ENCODE measurements at regions not wholly inside any gene's neighbourhood (a gene's known extent, or its start where the extent isn't known, plus 50 kb on each side); places are given as distances from the start of the nearest gene placed in this dataset.

DNA sequence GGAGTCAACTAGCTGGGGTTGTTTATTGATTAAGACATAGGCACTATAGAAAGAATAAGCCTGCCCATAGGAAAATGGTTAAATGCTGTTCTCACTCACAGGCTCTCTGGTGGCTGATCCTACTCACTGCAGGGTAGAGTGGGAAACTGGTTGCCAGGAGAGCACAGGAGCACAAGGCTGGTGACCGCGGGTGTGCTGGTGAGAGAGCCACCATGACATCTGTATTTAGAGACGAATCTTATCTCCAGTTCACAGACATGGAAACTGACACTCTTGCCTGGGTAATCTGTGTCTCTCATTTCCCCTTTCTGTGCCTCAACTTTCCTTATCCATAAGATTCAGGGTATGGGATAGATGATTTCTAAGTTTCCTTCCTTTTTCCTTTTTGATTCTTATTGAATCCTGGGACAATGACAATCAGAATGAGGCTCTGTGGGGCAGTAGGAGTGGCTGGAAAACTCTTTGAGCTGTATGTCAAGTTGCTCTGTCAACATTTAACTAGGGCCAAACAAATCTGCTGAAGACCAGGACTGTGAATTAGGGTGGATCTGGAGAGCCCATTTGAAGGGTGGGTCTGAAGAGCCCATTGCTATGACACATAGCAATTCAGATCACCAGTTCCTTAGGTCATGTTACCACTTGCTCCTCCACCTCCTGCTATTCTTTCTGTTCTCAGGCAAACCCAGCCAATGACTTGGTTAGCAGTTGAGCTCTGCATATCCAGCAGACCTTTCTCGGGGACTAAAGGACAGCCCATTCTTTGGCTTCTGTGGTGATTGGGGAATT is 286.1 kb upstream of the TBL1XR1 start:
- TF ChIP-seq, protein P1, sequence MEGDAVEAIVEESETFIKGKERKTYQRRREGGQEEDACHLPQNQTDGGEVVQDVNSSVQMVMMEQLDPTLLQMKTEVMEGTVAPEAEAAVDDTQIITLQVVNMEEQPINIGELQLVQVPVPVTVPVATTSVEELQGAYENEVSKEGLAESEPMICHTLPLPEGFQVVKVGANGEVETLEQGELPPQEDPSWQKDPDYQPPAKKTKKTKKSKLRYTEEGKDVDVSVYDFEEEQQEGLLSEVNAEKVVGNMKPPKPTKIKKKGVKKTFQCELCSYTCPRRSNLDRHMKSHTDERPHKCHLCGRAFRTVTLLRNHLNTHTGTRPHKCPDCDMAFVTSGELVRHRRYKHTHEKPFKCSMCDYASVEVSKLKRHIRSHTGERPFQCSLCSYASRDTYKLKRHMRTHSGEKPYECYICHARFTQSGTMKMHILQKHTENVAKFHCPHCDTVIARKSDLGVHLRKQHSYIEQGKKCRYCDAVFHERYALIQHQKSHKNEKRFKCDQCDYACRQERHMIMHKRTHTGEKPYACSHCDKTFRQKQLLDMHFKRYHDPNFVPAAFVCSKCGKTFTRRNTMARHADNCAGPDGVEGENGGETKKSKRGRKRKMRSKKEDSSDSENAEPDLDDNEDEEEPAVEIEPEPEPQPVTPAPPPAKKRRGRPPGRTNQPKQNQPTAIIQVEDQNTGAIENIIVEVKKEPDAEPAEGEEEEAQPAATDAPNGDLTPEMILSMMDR (IDR thresholded peaks at IDR 0.05): peak in 2 of 6 experiments; percentile 20 to 46
- no peak for TF ChIP-seq POLR2A (IDR thresholded peaks at IDR 0.05)
